SK-N-SH (cell line): ENCODE measurements at regions not wholly inside any gene's neighbourhood (a gene's known extent, or its start where the extent isn't known, plus 50 kb on each side); places are given as distances from the start of the nearest gene placed in this dataset.

Experiments used
- CTCF ChIA-PET: fragments of 300-600, 350-600 bp; formaldehyde crosslinking; extraction: SDS; loops from one replicate; lab custom pipeline; 2021; lab: Yijun Ruan, JAX
- POLR2A ChIA-PET: fragments of 350-600 bp; sonication (Branson Sonifier 250); formaldehyde crosslinking; extraction: SDS; loops from one replicate; lab custom pipeline; 2020; ENCODE audit warnings: antibody characterized with exemption, inconsistent platforms; lab: Yijun Ruan, JAX
- DNase-seq: peaks from one replicate; pipeline ENCODE4 v3.0.0; 2012
- H2AFZ ChIP-seq: fragments of 200-600 bp; sonication (generic); 2 replicates; pipeline ENCODE4 v1.8.1; 2016; ENCODE audit warnings: antibody characterized with exemption, mild to moderate bottlenecking, low read depth
- H3F3A ChIP-seq: fragments of 200-600 bp; sonication (generic); replicated peaks from 2 replicates; pipeline ENCODE3; 2016; ENCODE audit warnings: antibody characterized with exemption, mild to moderate bottlenecking; ENCODE audit not compliant: insufficient read depth
- H3K27ac ChIP-seq, 2 experiments: fragments of 200-500 bp in 1 of 2; fragments of 200-600 bp in 1 of 2; sonication (Bioruptor generic) in 1 of 2; sonication (generic), shearing (Covaris generic) in 1 of 2; 2 replicates each; pipeline versions ENCODE4 v1.5.1 to v1.6.1; 2014 to 2016; ENCODE audit warnings: low read depth in 2 of 2, inconsistent platforms in 1 of 2, low read length in 1 of 2, mild to moderate bottlenecking in 1 of 2, mixed read lengths in 1 of 2
- H3K27me3 ChIP-seq: fragments of 200-600 bp; sonication (generic), shearing (Covaris generic); 2 replicates; pipeline ENCODE4 v1.6.1; 2016; ENCODE audit warnings: mixed run types; ENCODE audit not compliant: insufficient read depth
- H3K36me3 ChIP-seq, 2 experiments: fragments of 200-500 bp in 1 of 2; fragments of 200-600 bp in 1 of 2; sonication (Bioruptor generic) in 1 of 2; sonication (generic) in 1 of 2; replicated peaks in 1 of 2; 2 replicates each; pipeline versions ENCODE3 to v1.5.1; 2014 to 2016; ENCODE audit warnings: low read length in 1 of 2, mild to moderate bottlenecking in 1 of 2; ENCODE audit not compliant: insufficient read depth in 2 of 2, control insufficient read depth in 1 of 2
- H3K4me1 ChIP-seq, 2 experiments: fragments of 200-500 bp in 1 of 2; fragments of 200-600 bp in 1 of 2; sonication (Bioruptor generic) in 1 of 2; sonication (generic), shearing (Covaris generic) in 1 of 2; 2 replicates each; pipeline versions ENCODE4 v1.5.1 to v1.6.1; 2014 to 2016; ENCODE audit warnings: low read depth in 1 of 2, low read length in 1 of 2, mixed run types in 1 of 2; ENCODE audit not compliant: insufficient read depth in 2 of 2, control insufficient read depth in 1 of 2
- H3K4me2 ChIP-seq: fragments of 200-600 bp; sonication (generic), shearing (Covaris generic); 2 replicates; pipeline ENCODE4 v1.6.1; 2017; ENCODE audit warnings: mixed run types
- H3K4me3 ChIP-seq, 2 experiments: fragments of 200-500 bp in 1 of 2; fragments of 200-600 bp in 1 of 2; sonication (Bioruptor generic) in 1 of 2; sonication (generic), shearing (Covaris generic) in 1 of 2; 2 replicates each; pipeline versions ENCODE4 v1.5.1 to v1.8.1; 2014 to 2016; ENCODE audit warnings: low read depth in 2 of 2, inconsistent platforms in 1 of 2, low read length in 1 of 2, mild to moderate bottlenecking in 1 of 2, mixed read lengths in 1 of 2, moderate library complexity in 1 of 2
- H3K79me2 ChIP-seq: fragments of 200-600 bp; sonication (generic); 2 replicates; pipeline ENCODE4 v1.8.1; 2017; ENCODE audit warnings: mild to moderate bottlenecking; ENCODE audit not compliant: insufficient read depth
- H3K9ac ChIP-seq: fragments of 200-600 bp; sonication (generic); 2 replicates; pipeline ENCODE4 v1.6.1; 2017; ENCODE audit warnings: mixed run types
- H3K9me2 ChIP-seq: fragments of 200-600 bp; sonication (generic); 2 replicates; pipeline ENCODE4 v1.6.1; 2017; ENCODE audit warnings: mixed run types
- H3K9me3 ChIP-seq: fragments of 200-600 bp; sonication (generic); 2 replicates; pipeline ENCODE4 v1.6.1; 2017; ENCODE audit warnings: mixed run types, mild to moderate bottlenecking, moderate library complexity
- H4K20me1 ChIP-seq: fragments of 200-600 bp; sonication (generic); 2 replicates; pipeline ENCODE4 v1.6.1; 2017; ENCODE audit warnings: mild to moderate bottlenecking, mixed run types; ENCODE audit not compliant: insufficient read depth
- FOSL2 ChIP-seq: IDR thresholded peaks from 2 replicates; pipeline ENCODE4 v1.4.0; 2012; ENCODE audit warnings: low read depth, mild to moderate bottlenecking, moderate library complexity, borderline replicate concordance
- GATA2 ChIP-seq: sonication (generic); formaldehyde crosslinking; IDR thresholded peaks from 2 replicates; pipeline ENCODE4 v1.5.0; 2020; ENCODE audit warnings: mild to moderate bottlenecking, missing genetic modification reagents
- MEF2A ChIP-seq: IDR thresholded peaks from 2 replicates; pipeline ENCODE4 v1.4.0; 2012; ENCODE audit warnings: low read depth, borderline replicate concordance
- NRF1 ChIP-seq: IDR thresholded peaks from 2 replicates; pipeline ENCODE4 v1.6.1; 2012; ENCODE audit warnings: low read depth, mild to moderate bottlenecking, low read length
- RAD21 ChIP-seq: IDR thresholded peaks from 2 replicates; pipeline ENCODE4 v1.6.1; 2012; ENCODE audit warnings: mild to moderate bottlenecking, low read length
- RXRA ChIP-seq: IDR thresholded peaks from 2 replicates; pipeline ENCODE4 v1.4.0; 2012; ENCODE audit warnings: low read depth, mild to moderate bottlenecking, borderline replicate concordance
- SIN3A ChIP-seq: IDR thresholded peaks from 2 replicates; pipeline ENCODE4 v1.6.1; 2012; ENCODE audit warnings: low read depth, mild to moderate bottlenecking, low read length, moderate library complexity, borderline replicate concordance
- SMC3 ChIP-seq: IDR thresholded peaks from 2 replicates; pipeline ENCODE4 v1.6.1; 2012; ENCODE audit warnings: low read depth, low read length, improper control_type of control experiment
- TAF1 ChIP-seq: IDR thresholded peaks from 2 replicates; pipeline ENCODE4 v1.6.1; 2012; ENCODE audit warnings: low read depth, mild to moderate bottlenecking, low read length, moderate library complexity, borderline replicate concordance
- TCF12 ChIP-seq: IDR thresholded peaks from 2 replicates; pipeline ENCODE4 v1.4.0; 2012
- TEAD4 ChIP-seq: IDR thresholded peaks from 2 replicates; pipeline ENCODE4 v1.4.0; 2012; ENCODE audit warnings: mild to moderate bottlenecking, borderline replicate concordance; ENCODE audit not compliant: insufficient read depth
- YY1 ChIP-seq: IDR thresholded peaks from 2 replicates; pipeline ENCODE4 v1.4.0; 2012; ENCODE audit warnings: low read depth, mild to moderate bottlenecking
- WGBS: methylation state at CpG from one replicate; pipeline ENCODE4 v1.1.6; 2017; ENCODE audit warnings: low lambda C conversion rate; 5-methylcytosine and 5-hydroxymethylcytosine counted together
- TF ChIP-seq, protein P1 (sequence below): fragments of 200-600 bp; sonication (generic); IDR thresholded peaks from 2 replicates; pipeline ENCODE4 v1.6.1; 2017; ENCODE audit warnings: antibody characterized with exemption, mild to moderate bottlenecking, moderate library complexity
- TF ChIP-seq, protein P2 (sequence below): IDR thresholded peaks from 2 replicates; pipeline ENCODE4; 2012
- TF ChIP-seq, protein P3 (sequence below): fragments of 150-350 bp; IDR thresholded peaks from 2 replicates; pipeline ENCODE4 v1.6.1; 2017; ENCODE audit warnings: antibody characterized with exemption, low read length, low read depth, borderline replicate concordance
- TF ChIP-seq, protein P4 (sequence below): IDR thresholded peaks from 2 replicates; pipeline ENCODE4 v1.4.0; 2012; ENCODE audit warnings: low read depth, borderline replicate concordance
- TF ChIP-seq, protein P5 (sequence below): IDR thresholded peaks from 2 replicates; pipeline ENCODE4 v1.6.1; 2012; ENCODE audit warnings: mild to moderate bottlenecking, low read depth, low read length, moderate library complexity

DNA sequence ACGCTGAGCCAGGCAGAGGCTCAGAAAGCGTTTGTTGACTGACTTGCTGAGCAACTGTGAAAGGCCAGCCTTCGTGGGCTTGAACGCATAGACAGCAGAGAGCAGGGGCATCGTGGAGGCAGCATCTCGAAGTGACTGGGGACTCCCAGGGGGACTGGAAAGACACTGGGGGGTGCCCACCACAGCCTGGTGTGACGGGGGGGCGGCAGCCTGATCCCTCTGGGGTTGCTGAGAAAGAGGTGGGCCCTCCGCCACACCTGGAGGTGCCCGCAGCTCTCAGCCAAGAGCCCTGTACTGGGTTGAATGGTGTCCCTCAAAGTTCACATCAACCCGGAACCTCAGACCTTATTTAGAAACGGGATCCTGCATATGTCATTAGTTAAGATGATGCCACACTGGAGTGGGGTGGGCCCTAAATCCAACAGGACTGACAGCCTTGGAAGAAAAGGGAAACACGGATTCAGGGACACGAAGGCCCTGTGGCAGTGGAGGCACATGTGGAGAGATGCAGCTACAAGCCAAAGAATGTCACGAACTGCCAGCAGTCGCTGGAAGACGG, 84.6 kb downstream of the RFLNA start:
- H3K4me2 ChIP-seq = peak overlapping the region; percentile 68
- no peak for TF ChIP-seq SMC3
- TF ChIP-seq GATA2 (CRISPR knock-in tag) = no peak
- TF ChIP-seq SIN3A = no peak
- CTCF ChIA-PET = interaction anchor here (0.9 to 1.0 kb wide), 2 partner anchors 20 to 392 kb away, joined by 3 read pairs; no protein-coding TSS in a partner anchor

DNA sequence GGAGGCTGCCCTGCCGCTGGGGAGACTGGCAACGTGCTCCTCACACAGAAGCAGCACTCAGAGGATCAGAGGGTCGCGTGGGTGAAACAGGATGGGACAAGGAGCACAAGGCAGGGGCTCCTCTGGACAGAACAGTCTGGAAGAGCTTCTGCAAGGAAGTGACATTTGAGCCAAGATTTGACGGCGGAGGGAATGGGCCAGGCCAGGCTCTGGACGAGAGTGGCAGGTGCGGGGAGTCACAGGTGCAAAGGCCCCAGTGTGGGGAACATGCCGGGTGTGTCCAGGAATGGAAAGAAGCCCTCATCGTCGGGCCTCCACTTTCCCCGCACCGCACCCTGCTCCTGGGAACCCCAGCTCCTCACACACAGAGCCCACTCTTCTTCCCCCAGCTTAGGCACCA, 84.0 kb downstream of the RFLNA start:
- Histone ChIP-seq H3F3A (peaks cover 57% of the 10 kb centered on the region), H3K4me3 (no peak overlapping the region), H4K20me1 (peaks cover 24% of the 10 kb centered on the region), H3K4me2 (peak overlapping the region; percentile 18; the same call in 1 of the 2 replicates), H2AFZ (no peak overlapping the region), H3K9me2 (no peaks in the 10 kb centered on the region), H3K4me1 (peaks cover 19 to 32% of the 10 kb centered on the region in 2 experiments; a peak in 3 of 4 replicates), H3K27me3 (no peaks in the 10 kb centered on the region), H3K79me2 (peaks cover 96% of the 10 kb centered on the region), H3K36me3 (peaks cover 60 to 72% of the 10 kb centered on the region in 2 experiments), H3K9me3 (no peaks in the 10 kb centered on the region), H3K9ac (peak overlapping the region; percentile 62; the same call in 1 of the 2 replicates), H3K27ac (peak overlapping the region in 1 of 2 experiments; percentile 95; a peak in 2 of 4 replicates)
- no peak for DNase-seq
- POLR2A ChIA-PET = interaction anchor here (1.2 kb wide), 1 partner anchor 10 kb away, joined by 3 read pairs; no protein-coding TSS in a partner anchor
- CTCF ChIA-PET = interaction anchor here (0.9 kb wide), 1 partner anchor 21 kb away, joined by 3 read pairs; no protein-coding TSS in a partner anchor
- WGBS = 90% methylated on average over 13 of the region's 13 CpGs
- TF ChIP-seq TAF1 = no peak
- TF ChIP-seq YY1 = no peak
- no peak for TF ChIP-seq RXRA
- TF ChIP-seq, protein P1, sequence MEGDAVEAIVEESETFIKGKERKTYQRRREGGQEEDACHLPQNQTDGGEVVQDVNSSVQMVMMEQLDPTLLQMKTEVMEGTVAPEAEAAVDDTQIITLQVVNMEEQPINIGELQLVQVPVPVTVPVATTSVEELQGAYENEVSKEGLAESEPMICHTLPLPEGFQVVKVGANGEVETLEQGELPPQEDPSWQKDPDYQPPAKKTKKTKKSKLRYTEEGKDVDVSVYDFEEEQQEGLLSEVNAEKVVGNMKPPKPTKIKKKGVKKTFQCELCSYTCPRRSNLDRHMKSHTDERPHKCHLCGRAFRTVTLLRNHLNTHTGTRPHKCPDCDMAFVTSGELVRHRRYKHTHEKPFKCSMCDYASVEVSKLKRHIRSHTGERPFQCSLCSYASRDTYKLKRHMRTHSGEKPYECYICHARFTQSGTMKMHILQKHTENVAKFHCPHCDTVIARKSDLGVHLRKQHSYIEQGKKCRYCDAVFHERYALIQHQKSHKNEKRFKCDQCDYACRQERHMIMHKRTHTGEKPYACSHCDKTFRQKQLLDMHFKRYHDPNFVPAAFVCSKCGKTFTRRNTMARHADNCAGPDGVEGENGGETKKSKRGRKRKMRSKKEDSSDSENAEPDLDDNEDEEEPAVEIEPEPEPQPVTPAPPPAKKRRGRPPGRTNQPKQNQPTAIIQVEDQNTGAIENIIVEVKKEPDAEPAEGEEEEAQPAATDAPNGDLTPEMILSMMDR = no peak
- TF ChIP-seq, protein P2, sequence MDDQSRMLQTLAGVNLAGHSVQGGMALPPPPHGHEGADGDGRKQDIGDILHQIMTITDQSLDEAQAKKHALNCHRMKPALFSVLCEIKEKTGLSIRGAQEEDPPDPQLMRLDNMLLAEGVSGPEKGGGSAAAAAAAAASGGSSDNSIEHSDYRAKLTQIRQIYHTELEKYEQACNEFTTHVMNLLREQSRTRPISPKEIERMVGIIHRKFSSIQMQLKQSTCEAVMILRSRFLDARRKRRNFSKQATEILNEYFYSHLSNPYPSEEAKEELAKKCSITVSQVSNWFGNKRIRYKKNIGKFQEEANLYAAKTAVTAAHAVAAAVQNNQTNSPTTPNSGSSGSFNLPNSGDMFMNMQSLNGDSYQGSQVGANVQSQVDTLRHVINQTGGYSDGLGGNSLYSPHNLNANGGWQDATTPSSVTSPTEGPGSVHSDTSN = no peak
- TF ChIP-seq RAD21 = no peak
- TF ChIP-seq, protein P3, sequence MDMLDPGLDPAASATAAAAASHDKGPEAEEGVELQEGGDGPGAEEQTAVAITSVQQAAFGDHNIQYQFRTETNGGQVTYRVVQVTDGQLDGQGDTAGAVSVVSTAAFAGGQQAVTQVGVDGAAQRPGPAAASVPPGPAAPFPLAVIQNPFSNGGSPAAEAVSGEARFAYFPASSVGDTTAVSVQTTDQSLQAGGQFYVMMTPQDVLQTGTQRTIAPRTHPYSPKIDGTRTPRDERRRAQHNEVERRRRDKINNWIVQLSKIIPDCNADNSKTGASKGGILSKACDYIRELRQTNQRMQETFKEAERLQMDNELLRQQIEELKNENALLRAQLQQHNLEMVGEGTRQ = no peak
- TF ChIP-seq TCF12 = no peak
- TF ChIP-seq, protein P4, sequence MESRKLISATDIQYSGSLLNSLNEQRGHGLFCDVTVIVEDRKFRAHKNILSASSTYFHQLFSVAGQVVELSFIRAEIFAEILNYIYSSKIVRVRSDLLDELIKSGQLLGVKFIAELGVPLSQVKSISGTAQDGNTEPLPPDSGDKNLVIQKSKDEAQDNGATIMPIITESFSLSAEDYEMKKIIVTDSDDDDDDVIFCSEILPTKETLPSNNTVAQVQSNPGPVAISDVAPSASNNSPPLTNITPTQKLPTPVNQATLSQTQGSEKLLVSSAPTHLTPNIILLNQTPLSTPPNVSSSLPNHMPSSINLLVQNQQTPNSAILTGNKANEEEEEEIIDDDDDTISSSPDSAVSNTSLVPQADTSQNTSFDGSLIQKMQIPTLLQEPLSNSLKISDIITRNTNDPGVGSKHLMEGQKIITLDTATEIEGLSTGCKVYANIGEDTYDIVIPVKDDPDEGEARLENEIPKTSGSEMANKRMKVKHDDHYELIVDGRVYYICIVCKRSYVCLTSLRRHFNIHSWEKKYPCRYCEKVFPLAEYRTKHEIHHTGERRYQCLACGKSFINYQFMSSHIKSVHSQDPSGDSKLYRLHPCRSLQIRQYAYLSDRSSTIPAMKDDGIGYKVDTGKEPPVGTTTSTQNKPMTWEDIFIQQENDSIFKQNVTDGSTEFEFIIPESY = no peak
- no peak for TF ChIP-seq FOSL2
- TF ChIP-seq, protein P5, sequence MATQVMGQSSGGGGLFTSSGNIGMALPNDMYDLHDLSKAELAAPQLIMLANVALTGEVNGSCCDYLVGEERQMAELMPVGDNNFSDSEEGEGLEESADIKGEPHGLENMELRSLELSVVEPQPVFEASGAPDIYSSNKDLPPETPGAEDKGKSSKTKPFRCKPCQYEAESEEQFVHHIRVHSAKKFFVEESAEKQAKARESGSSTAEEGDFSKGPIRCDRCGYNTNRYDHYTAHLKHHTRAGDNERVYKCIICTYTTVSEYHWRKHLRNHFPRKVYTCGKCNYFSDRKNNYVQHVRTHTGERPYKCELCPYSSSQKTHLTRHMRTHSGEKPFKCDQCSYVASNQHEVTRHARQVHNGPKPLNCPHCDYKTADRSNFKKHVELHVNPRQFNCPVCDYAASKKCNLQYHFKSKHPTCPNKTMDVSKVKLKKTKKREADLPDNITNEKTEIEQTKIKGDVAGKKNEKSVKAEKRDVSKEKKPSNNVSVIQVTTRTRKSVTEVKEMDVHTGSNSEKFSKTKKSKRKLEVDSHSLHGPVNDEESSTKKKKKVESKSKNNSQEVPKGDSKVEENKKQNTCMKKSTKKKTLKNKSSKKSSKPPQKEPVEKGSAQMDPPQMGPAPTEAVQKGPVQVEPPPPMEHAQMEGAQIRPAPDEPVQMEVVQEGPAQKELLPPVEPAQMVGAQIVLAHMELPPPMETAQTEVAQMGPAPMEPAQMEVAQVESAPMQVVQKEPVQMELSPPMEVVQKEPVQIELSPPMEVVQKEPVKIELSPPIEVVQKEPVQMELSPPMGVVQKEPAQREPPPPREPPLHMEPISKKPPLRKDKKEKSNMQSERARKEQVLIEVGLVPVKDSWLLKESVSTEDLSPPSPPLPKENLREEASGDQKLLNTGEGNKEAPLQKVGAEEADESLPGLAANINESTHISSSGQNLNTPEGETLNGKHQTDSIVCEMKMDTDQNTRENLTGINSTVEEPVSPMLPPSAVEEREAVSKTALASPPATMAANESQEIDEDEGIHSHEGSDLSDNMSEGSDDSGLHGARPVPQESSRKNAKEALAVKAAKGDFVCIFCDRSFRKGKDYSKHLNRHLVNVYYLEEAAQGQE = no peak
- TF ChIP-seq MEF2A = no peak
- TF ChIP-seq NRF1 = no peak
- TF ChIP-seq TEAD4 = no peak

More for the DNA sequence above, 84.6 kb downstream of the RFLNA start:
- Histone ChIP-seq H3K27me3 (no peaks in the 10 kb centered on the region), H3K4me1 (peaks cover 19 to 37% of the 10 kb centered on the region in 2 experiments; a peak in 3 of 4 replicates), H3K9me2 (no peaks in the 10 kb centered on the region), H3K9ac (peak overlapping the region; percentile 62; the same call in 1 of the 2 replicates), H3F3A (peaks cover 58% of the 10 kb centered on the region), H3K9me3 (no peaks in the 10 kb centered on the region), H3K36me3 (peaks cover 64 to 71% of the 10 kb centered on the region in 2 experiments), H2AFZ (no peak overlapping the region), H3K79me2 (peaks cover 99% of the 10 kb centered on the region), H4K20me1 (peaks cover 23% of the 10 kb centered on the region), H3K4me3 (no peak overlapping the region), H3K27ac (peak overlapping the region; percentile 71 to 95)
- DNase-seq = no peak
- 93% methylated on average over 15 of the region's 17 CpGs for WGBS
- POLR2A ChIA-PET = no interaction called here
